NCI-H345 treated with DMSO at 0.1 percent for 48 hours (cell line): ENCODE measurements at regions not wholly inside any gene's neighbourhood (a gene's known extent, or its start where the extent isn't known, plus 50 kb on each side); places are given as distances from the start of the nearest gene placed in this dataset.

Source experiments
- DNase-seq: peaks from one replicate; lab custom pipeline; 2025; ENCODE audit not compliant: unreplicated experiment; lab: John Stamatoyannopoulos, UW

- no peak for DNase-seq
Measured at GRCh38 chr7:47664650-47665195, 82.8 kb upstream of the TNS3 start.

GRCh38 chr7:47663851-47664250, 81.9 kb upstream of the TNS3 start:
- DNase-seq, result no peak

- DNase-seq, result no peak
Measured at GRCh38 chr7:47663213-47663612, 81.3 kb upstream of the TNS3 start.

GRCh38 chr7:47661051-47661714, 79.3 kb upstream of the TNS3 start:
- DNase-seq, result no peak

- no peak for DNase-seq
Measured at GRCh38 chr7:47659664-47660462, 78.0 kb upstream of the TNS3 start.

GRCh38 chr7:47658886-47659635, 77.2 kb upstream of the TNS3 start:
- no peak for DNase-seq

- DNase-seq, result no peak
Measured at GRCh38 chr7:47657126-47657525, 75.2 kb upstream of the TNS3 start.

GRCh38 chr7:47654672-47655298, 72.9 kb upstream of the TNS3 start:
- no peak for DNase-seq

- no peak for DNase-seq
Measured at GRCh38 chr7:47653550-47654411, 71.9 kb upstream of the TNS3 start.

- no peak for DNase-seq
Measured at GRCh38 chr7:47652591-47652990, 70.7 kb upstream of the TNS3 start.

- DNase-seq, result no peak
Measured at GRCh38 chr7:47651355-47652317, 69.7 kb upstream of the TNS3 start.

GRCh38 chr7:47649919-47650318, 68.0 kb upstream of the TNS3 start:
- DNase-seq, result no peak

GRCh38 chr7:47648275-47648925, 66.5 kb upstream of the TNS3 start:
- no peak for DNase-seq

- DNase-seq, result no peak
Measured at GRCh38 chr7:47647918-47648250, 66.0 kb upstream of the TNS3 start.

- DNase-seq, result no peak
Measured at GRCh38 chr7:47647181-47647917, 65.4 kb upstream of the TNS3 start.

GRCh38 chr7:47643716-47644400, 61.9 kb upstream of the TNS3 start:
- no peak for DNase-seq

GRCh38 chr7:47640265-47640664, 58.4 kb upstream of the TNS3 start:
- no peak for DNase-seq
